SKM-1 (cell line): ENCODE measurements at regions not wholly inside any gene's neighbourhood (a gene's known extent, or its start where the extent isn't known, plus 50 kb on each side); places are given as distances from the start of the nearest gene placed in this dataset.

ENCODE experiments used
- DNase-seq: peaks from one replicate; lab custom pipeline; 2025; ENCODE audit not compliant: unreplicated experiment; lab: John Stamatoyannopoulos, UW

DNA sequence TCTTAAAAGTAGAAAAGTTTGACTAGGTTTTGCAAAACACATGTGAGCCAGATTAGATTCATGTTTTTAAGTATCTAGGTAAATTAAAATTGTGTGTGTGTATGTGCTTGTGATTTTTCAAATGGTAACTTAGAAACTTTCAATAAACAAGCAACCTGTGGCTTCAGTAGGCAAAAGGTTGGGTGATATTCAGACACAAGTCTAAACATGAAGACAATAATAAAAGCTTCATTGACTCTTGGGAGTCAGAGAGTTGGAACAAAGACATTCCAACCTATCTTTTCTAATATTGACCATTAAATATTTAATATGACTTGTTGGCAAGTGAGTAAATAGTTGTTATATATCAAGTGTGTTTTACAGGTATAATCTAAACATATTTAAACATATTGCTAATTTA, 1049.6 kb upstream of the ADGRL4 start:
- no peak for DNase-seq

- DNase-seq = no peak
These were observed 1047.6 kb upstream of the ADGRL4 start for GRCh38 chr1:80054129-80054528.

DNA sequence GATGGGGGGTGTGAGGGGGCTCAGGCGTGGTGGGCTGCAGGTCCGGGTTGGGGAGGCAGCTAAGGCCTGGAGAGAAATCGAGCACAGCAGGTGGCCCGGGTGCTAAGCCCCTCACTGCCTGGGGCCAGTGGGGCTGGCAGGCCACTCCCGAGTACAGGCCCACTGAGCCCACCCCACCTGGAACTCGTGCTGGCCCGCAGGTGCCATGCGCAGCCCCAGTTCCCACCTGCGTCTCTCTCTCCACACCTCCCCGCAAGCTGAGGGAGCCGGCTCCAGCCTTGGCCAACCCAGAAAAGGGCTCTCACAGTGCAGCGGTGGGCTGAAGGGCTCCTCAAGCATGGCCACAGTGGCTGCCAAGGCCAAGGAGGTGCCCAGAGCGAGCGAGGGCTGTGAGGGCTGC, 1047.1 kb upstream of the ADGRL4 start:
- no peak for DNase-seq

GRCh38 chr1:80050523-80050922, 1044.0 kb upstream of the ADGRL4 start:
- DNase-seq = no peak

- no peak for DNase-seq
These were observed 1043.6 kb upstream of the ADGRL4 start for GRCh38 chr1:80050085-80050484.

DNA sequence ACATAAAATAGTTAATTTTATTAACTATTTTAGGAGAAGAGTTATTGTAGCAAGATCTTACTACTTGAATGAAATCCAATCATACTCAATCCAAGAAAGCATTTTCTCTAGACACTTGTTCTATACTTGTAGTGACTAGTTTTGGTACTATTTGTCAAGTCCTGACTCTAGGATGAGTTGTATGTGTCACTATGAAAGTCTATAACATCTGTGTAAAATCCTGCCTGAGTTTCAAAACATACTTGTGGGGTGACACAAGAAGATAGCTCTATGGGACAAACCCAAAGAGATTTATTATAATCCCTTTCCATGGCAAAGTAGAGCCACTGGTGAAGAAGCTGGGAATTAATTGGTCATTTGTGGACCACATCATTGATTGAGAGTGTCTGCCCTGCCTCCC, 1042.2 kb upstream of the ADGRL4 start:
- DNase-seq = no peak

GRCh38 chr1:80047791-80048190, 1041.3 kb upstream of the ADGRL4 start:
- no peak for DNase-seq

GRCh38 chr1:80044662-80045061, 1038.1 kb upstream of the ADGRL4 start:
- DNase-seq = no peak

GRCh38 chr1:80036690-80037432, 1030.3 kb upstream of the ADGRL4 start:
- no peak for DNase-seq

DNA sequence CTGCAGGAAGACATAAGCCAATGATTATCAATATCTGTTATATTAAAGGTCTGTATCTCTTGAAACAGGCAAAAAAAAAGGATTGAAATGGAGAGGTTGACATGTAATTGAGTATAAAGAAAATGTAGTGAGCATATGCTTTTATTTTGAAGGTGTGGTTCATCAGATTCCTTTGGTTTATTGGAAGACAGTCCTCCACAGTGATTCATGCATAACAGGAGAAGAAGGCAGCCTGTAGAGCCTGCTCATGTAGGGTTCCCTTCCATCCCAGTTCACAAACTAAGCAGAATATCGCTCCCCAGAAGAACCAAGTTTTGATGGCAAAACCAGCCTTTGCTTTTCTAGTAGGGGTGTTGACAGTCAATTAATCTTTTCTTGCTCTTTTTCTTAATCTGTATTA, 1016.8 kb upstream of the ADGRL4 start:
- no peak for DNase-seq

GRCh38 chr1:80021891-80022290, 1015.4 kb upstream of the ADGRL4 start:
- DNase-seq = no peak

GRCh38 chr1:80018348-80018747, 1011.8 kb upstream of the ADGRL4 start:
- DNase-seq = no peak

DNA sequence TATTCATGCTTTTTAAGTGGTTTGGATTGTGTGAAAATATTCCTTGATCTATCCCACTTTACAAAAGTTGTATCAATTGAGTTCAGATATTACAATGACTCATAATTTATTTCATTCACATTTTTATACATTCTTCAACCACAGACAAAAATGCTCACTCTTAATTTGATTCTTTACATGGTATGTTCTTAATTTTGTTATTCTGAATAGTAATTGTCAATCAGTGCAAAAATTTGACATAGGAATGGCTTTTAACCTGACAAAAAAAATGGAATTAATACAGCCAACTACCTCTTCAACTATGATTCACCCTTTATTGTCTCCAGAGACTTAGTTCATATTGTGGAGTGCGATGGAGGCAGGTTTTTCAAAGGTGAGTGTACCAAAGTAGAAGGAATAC, 1002.4 kb upstream of the ADGRL4 start:
- DNase-seq = no peak

- DNase-seq = no peak
These were observed 996.7 kb upstream of the ADGRL4 start for GRCh38 chr1:80003250-80003649.

DNA sequence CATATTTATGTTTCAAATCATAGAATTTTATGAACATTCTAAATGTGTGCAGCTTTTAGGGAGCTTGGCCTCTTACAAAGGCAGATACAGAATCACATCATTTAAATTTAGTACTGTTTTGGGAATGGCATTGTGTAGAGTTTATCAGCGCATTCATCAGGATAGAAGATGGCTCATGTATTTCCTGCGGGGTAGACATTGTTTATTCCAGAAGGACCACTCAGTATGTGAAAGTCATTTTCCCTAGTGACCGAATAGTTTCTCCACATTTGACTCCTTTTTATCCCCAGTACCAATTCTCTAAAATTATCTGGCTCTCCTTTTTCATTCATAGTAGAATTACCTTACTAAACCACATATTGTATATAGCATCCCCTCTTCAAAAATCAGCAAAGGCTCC, 981.9 kb upstream of the ADGRL4 start:
- no peak for DNase-seq

GRCh38 chr1:79982211-79982610, 975.7 kb upstream of the ADGRL4 start:
- DNase-seq = no peak

- no peak for DNase-seq
These were observed 975.0 kb upstream of the ADGRL4 start for GRCh38 chr1:79981481-79981880.

DNA sequence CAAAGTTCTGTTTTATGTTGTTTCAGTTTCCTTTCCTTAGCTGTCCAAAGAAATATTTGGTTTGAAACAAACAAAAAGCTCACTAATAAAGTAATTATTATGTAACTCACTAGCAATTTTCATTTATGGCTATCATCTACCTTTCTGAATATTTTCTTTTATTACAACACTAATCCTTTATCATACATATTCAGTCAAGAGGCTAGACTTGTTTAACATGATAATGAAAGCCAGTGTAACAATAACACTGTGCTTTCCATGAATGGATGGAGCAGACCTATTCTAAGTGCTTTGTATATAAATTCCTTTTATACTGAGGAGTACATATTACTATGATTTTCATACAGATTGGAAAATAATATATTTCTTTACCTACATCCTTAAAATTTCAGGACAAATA, 972.8 kb upstream of the ADGRL4 start:
- no peak for DNase-seq

DNA sequence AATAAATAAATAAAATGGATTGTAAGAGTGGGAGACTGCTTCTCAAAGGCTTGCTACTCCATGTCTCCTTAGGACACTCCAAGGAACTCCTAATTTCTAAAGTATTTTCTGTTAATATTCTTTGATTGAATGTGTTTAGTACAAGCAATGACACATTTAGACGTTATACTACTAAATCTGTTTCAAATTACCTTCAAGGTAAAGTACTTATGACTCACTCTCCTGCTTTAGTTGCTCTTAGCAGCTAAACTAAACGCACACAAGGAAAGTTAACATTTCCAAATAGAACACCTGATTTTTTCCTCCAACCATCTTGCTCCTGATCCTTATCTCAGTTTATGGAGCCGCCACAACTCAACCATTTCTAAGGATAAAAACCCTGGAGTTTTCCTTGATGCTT, 969.8 kb upstream of the ADGRL4 start:
- DNase-seq = no peak

DNA sequence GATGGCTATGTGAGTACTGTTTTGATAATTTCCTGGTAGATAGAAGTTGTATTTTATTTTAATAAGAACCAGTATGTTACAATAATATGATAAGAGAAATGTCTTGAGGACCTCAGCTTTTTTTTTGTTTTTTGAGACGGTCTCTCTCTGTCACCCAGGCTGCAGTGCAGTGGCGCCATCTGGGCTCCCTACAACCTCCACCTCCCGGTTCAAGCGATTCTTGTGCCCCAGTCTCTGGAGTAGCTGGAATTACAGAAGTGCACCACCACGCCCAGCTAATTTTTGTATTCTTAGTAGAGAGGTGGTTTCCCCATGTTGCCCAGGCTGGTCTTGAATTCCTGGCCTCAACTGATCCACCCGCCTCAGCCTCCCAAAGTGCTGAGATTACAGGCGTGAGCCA, 968.1 kb upstream of the ADGRL4 start:
- DNase-seq = no peak

GRCh38 chr1:79969886-79970285, 963.4 kb upstream of the ADGRL4 start:
- no peak for DNase-seq

DNA sequence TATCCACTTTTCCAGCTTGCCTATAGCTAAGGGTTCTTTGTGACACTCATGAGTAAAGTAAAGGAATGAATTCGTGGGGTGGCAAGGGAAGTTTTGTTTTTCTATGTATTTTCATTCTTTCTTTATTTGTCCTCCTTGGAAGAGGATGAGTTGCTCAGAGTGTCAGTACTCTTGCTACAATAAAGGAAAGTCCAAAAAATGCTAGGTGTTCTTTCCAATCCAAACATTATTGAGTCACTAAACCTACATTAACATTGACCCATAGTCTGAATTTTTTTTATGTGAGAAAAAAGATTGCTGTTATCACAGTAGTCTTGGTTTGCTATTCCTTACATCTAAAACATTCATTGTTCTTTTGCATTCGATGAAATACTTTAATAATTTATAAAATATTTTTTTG, 959.9 kb upstream of the ADGRL4 start:
- DNase-seq = no peak

DNA sequence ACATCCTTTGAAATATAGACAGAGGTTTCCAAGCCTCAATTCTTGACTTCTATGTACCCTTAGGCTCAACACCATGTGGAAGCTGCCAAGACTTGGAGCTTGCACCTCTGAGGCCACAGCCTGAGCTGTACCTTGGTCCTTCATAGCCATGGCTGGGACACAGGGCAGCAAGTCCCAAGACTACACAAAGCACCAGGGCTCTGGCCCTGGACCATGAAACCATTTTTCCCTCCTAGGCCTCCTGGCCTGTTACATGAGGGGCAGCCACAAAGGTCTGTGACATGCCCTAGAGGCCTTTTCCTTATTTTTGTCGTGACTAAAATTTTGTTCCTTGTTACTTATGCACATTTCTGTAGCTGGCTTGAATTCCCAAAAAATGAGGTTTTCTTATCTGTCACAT, 953.1 kb upstream of the ADGRL4 start:
- no peak for DNase-seq
